Astrocyte (in vitro differentiated cells and primary cell): ENCODE measurements at regions not wholly inside any gene's neighbourhood (a gene's known extent, or its start where the extent isn't known, plus 50 kb on each side); places are given as distances from the start of the nearest gene placed in this dataset.

Source experiments
- DNase-seq: peaks from one replicate; pipeline ENCODE4 v3.0.0-alpha.2; 2010; ENCODE audit warnings: low read depth
- FAIRE-seq: peaks from 2 replicates; lab custom pipeline; 2011; peaks lifted over from hg19 to GRCh38; lab: Jason Lieb, UNC
- H2AFZ ChIP-seq: 2 replicates; pipeline ENCODE4 v1.6.0; 2012; ENCODE audit warnings: low read depth, low read length, inconsistent platforms
- H3K27ac ChIP-seq: 2 replicates; pipeline ENCODE4 v1.5.1; 2011; ENCODE audit warnings: low read depth, low read length, inconsistent platforms
- H3K27me3 ChIP-seq: 2 replicates; pipeline ENCODE4 v1.6.0; 2011; ENCODE audit warnings: low read length, inconsistent platforms; ENCODE audit not compliant: insufficient read depth
- H3K36me3 ChIP-seq: 2 replicates; pipeline ENCODE4 v1.5.1; 2011; ENCODE audit warnings: low read length, inconsistent platforms; ENCODE audit not compliant: insufficient read depth
- H3K4me1 ChIP-seq: 2 replicates; pipeline ENCODE4 v1.5.1; 2011; ENCODE audit warnings: low read length, inconsistent platforms; ENCODE audit not compliant: insufficient read depth
- H3K4me2 ChIP-seq: 2 replicates; pipeline ENCODE4 v1.6.0; 2012; ENCODE audit warnings: low read length, inconsistent platforms
- H3K4me3 ChIP-seq: 2 replicates; pipeline ENCODE4 v1.5.1; 2011; ENCODE audit warnings: low read depth, mild to moderate bottlenecking, low read length, inconsistent platforms; ENCODE audit not compliant: insufficient read depth
- H3K79me2 ChIP-seq: 2 replicates; pipeline ENCODE4 v1.6.0; 2012; ENCODE audit warnings: mild to moderate bottlenecking, low read length, inconsistent platforms; ENCODE audit not compliant: insufficient read depth
- H3K9ac ChIP-seq: 2 replicates; pipeline ENCODE4 v1.6.0; 2012; ENCODE audit warnings: mild to moderate bottlenecking, low read length, inconsistent platforms
- H3K9me3 ChIP-seq: 2 replicates; pipeline ENCODE4 v1.5.1; 2012; ENCODE audit warnings: low read depth, mild to moderate bottlenecking, low read length, inconsistent platforms; ENCODE audit not compliant: insufficient read depth
- H4K20me1 ChIP-seq: 2 replicates; pipeline ENCODE4 v1.6.0; 2012; ENCODE audit warnings: low read length, inconsistent platforms; ENCODE audit not compliant: insufficient read depth
- H3K27ac Mint-ChIP-seq: one replicate; pipeline ENCODE4 v1.8.0; 2021; ENCODE audit warnings: mild to moderate bottlenecking, mixed read lengths; ENCODE audit not compliant: unreplicated experiment
- H3K27me3 Mint-ChIP-seq: one replicate; pipeline ENCODE4 v1.8.0; 2021; ENCODE audit warnings: low read depth, mixed read lengths; ENCODE audit not compliant: unreplicated experiment
- H3K36me3 Mint-ChIP-seq: one replicate; pipeline ENCODE4 v1.8.0; 2021; ENCODE audit warnings: low read depth, mixed read lengths; ENCODE audit not compliant: unreplicated experiment
- H3K4me1 Mint-ChIP-seq: one replicate; pipeline ENCODE4 v1.8.0; 2021; ENCODE audit warnings: low read depth, mixed read lengths; ENCODE audit not compliant: unreplicated experiment
- H3K4me3 Mint-ChIP-seq: one replicate; pipeline ENCODE4 v1.8.0; 2021; ENCODE audit warnings: mild to moderate bottlenecking, moderate library complexity, mixed read lengths; ENCODE audit not compliant: unreplicated experiment
- H3K9me3 Mint-ChIP-seq: one replicate; pipeline ENCODE4 v1.8.0; 2021; ENCODE audit warnings: mild to moderate bottlenecking, mixed read lengths; ENCODE audit not compliant: unreplicated experiment
- CTCF ChIP-seq: IDR thresholded peaks from 2 replicates; pipeline ENCODE4 v1.5.1; 2011; ENCODE audit warnings: low read depth, mild to moderate bottlenecking, inconsistent platforms, low read length, moderate library complexity; ENCODE audit not compliant: insufficient read depth
- EZH2 ChIP-seq: IDR thresholded peaks from 2 replicates; pipeline ENCODE4 v1.6.1; 2012; ENCODE audit warnings: mild to moderate bottlenecking, low read length, inconsistent platforms; ENCODE audit not compliant: insufficient read depth

GRCh38 chr2:234368861-234369261 lies 128.0 kb downstream of the ARL4C start:
- Histone ChIP-seq H3K4me3 (no peak overlapping the region), H3K27ac (no peak overlapping the region), H3K9ac (no peak overlapping the region), H3K4me1 (peaks cover under 1% of the 10 kb centered on the region), H3K27me3 (no peaks in the 10 kb centered on the region), H3K79me2 (no peaks in the 10 kb centered on the region), H3K36me3 (no peaks in the 10 kb centered on the region), H3K4me2 (no peak overlapping the region), H3K9me3 (no peaks in the 10 kb centered on the region), H2AFZ (no peak overlapping the region), H4K20me1 (no peaks in the 10 kb centered on the region)
- no peak overlapping the region for H3K4me3 Mint-ChIP-seq
- no peaks in the 10 kb centered on the region for H3K36me3 Mint-ChIP-seq
- no peaks in the 10 kb centered on the region for H3K9me3 Mint-ChIP-seq
- H3K27ac Mint-ChIP-seq = no peak overlapping the region
- FAIRE-seq = no peak
- H3K4me1 Mint-ChIP-seq = peaks cover 10% of the 10 kb centered on the region
- H3K27me3 Mint-ChIP-seq = peaks cover 2% of the 10 kb centered on the region
- peak; percentile 23 for DNase-seq
- no peak for TF ChIP-seq CTCF
- no peak for TF ChIP-seq EZH2

- Histone ChIP-seq H3K4me3 (no peak overlapping the region), H3K9me3 (no peaks in the 10 kb centered on the region), H3K4me2 (no peak overlapping the region), H3K27me3 (no peaks in the 10 kb centered on the region), H3K79me2 (no peaks in the 10 kb centered on the region), H3K9ac (no peak overlapping the region), H3K4me1 (peaks cover 8% of the 10 kb centered on the region), H4K20me1 (no peaks in the 10 kb centered on the region), H3K36me3 (no peaks in the 10 kb centered on the region), H3K27ac (no peak overlapping the region), H2AFZ (no peak overlapping the region)
- no peak for TF ChIP-seq CTCF
- TF ChIP-seq EZH2 = no peak
- Mint-ChIP-seq H3K27ac (no peak overlapping the region), H3K4me1 (peaks cover 23% of the 10 kb centered on the region), H3K27me3 (no peaks in the 10 kb centered on the region), H3K4me3 (no peak overlapping the region), H3K36me3 (no peaks in the 10 kb centered on the region), H3K9me3 (no peaks in the 10 kb centered on the region)
- DNase-seq (no peak), FAIRE-seq (no peak)
Measured at GRCh38 chr2:234366891-234367290, 130.0 kb downstream of the ARL4C start.

GRCh38 chr2:234364661-234365060 lies 132.2 kb downstream of the ARL4C start:
- Mint-ChIP-seq H3K4me1 (peaks cover 32% of the 10 kb centered on the region), H3K27me3 (no peaks in the 10 kb centered on the region), H3K4me3 (no peak overlapping the region), H3K27ac (no peak overlapping the region), H3K9me3 (peaks cover 3% of the 10 kb centered on the region), H3K36me3 (no peaks in the 10 kb centered on the region)
- H2AFZ ChIP-seq = no peak overlapping the region
- DNase-seq (no peak), FAIRE-seq (no peak)
- no peaks in the 10 kb centered on the region for H3K79me2 ChIP-seq
- H3K4me1 ChIP-seq = peaks cover 8% of the 10 kb centered on the region
- no peaks in the 10 kb centered on the region for H3K36me3 ChIP-seq
- TF ChIP-seq EZH2 = no peak
- TF ChIP-seq CTCF = no peak
- no peak overlapping the region for H3K4me2 ChIP-seq
- H3K27ac ChIP-seq = no peak overlapping the region
- H4K20me1 ChIP-seq = no peaks in the 10 kb centered on the region
- no peaks in the 10 kb centered on the region for H3K27me3 ChIP-seq
- no peak overlapping the region for H3K9ac ChIP-seq
- no peak overlapping the region for H3K4me3 ChIP-seq
- no peaks in the 10 kb centered on the region for H3K9me3 ChIP-seq
